ENCODE measurements at regions not wholly inside any gene's neighbourhood (a gene's known extent, or its start where the extent isn't known, plus 50 kb on each side); places are given as distances from the start of the nearest gene placed in this dataset.

- TF ChIP-seq FOXP2 (optimal IDR thresholded peaks at IDR 0.05; ENCODE audit: borderline replicate concordance, extremely low read depth, extremely low read length, insufficient read depth) (no peak), SIN3A (IDR thresholded peaks at IDR 0.05; ENCODE audit: borderline replicate concordance, insufficient read depth, low read length) (no peak), POLR2AphosphoS5 (IDR thresholded peaks at IDR 0.05; ENCODE audit: low read depth, low read length) (no peak), REST (IDR thresholded peaks at IDR 0.05; ENCODE audit: insufficient read depth in 1 of 2, low read depth in 2 of 2, low read length in 2 of 2) (no peak), TAF1 (IDR thresholded peaks at IDR 0.05; ENCODE audit: borderline replicate concordance, insufficient read depth, low read length) (no peak)
Measured at GRCh38 chr10:128887856-128888255, 579.2 kb upstream of the MGMT start.

- TF ChIP-seq SIN3A (IDR thresholded peaks at IDR 0.05; ENCODE audit: borderline replicate concordance, insufficient read depth, low read length) (no peak), POLR2AphosphoS5 (IDR thresholded peaks at IDR 0.05; ENCODE audit: low read depth, low read length) (no peak), TAF1 (IDR thresholded peaks at IDR 0.05; ENCODE audit: borderline replicate concordance, insufficient read depth, low read length) (no peak), FOXP2 (optimal IDR thresholded peaks at IDR 0.05; ENCODE audit: borderline replicate concordance, extremely low read depth, extremely low read length, insufficient read depth) (no peak), REST (IDR thresholded peaks at IDR 0.05; ENCODE audit: insufficient read depth in 1 of 2, low read depth in 2 of 2, low read length in 2 of 2) (no peak)
Measured at GRCh38 chr10:128892005-128892404, 575.0 kb upstream of the MGMT start.

GRCh38 chr10:128894641-128895040 is 572.4 kb upstream of the MGMT start:
- TF ChIP-seq REST (IDR thresholded peaks at IDR 0.05; ENCODE audit: insufficient read depth in 1 of 2, low read depth in 2 of 2, low read length in 2 of 2), result no peak
- TF ChIP-seq SIN3A (IDR thresholded peaks at IDR 0.05; ENCODE audit: borderline replicate concordance, insufficient read depth, low read length), result no peak
- no peak for TF ChIP-seq POLR2AphosphoS5 (IDR thresholded peaks at IDR 0.05; ENCODE audit: low read depth, low read length)
- no peak for TF ChIP-seq FOXP2 (optimal IDR thresholded peaks at IDR 0.05; ENCODE audit: borderline replicate concordance, extremely low read depth, extremely low read length, insufficient read depth)
- no peak for TF ChIP-seq TAF1 (IDR thresholded peaks at IDR 0.05; ENCODE audit: borderline replicate concordance, insufficient read depth, low read length)

- TF ChIP-seq TAF1 (IDR thresholded peaks at IDR 0.05; ENCODE audit: borderline replicate concordance, insufficient read depth, low read length) (no peak), FOXP2 (optimal IDR thresholded peaks at IDR 0.05; ENCODE audit: borderline replicate concordance, extremely low read depth, extremely low read length, insufficient read depth) (no peak), SIN3A (IDR thresholded peaks at IDR 0.05; ENCODE audit: borderline replicate concordance, insufficient read depth, low read length) (no peak), REST (IDR thresholded peaks at IDR 0.05; ENCODE audit: insufficient read depth in 1 of 2, low read depth in 2 of 2, low read length in 2 of 2) (no peak), POLR2AphosphoS5 (IDR thresholded peaks at IDR 0.05; ENCODE audit: low read depth, low read length) (no peak)
Measured at GRCh38 chr10:128895473-128895872, 571.6 kb upstream of the MGMT start.

Measured in PFSK-1 (cell line).